SU-DHL-6 (cell line): ENCODE measurements at regions not wholly inside any gene's neighbourhood (a gene's known extent, or its start where the extent isn't known, plus 50 kb on each side); places are given as distances from the start of the nearest gene placed in this dataset.
"Not testable (repeated sequence)": the region's sequence is repeated elsewhere in the genome, so short reads cannot be mapped to it uniquely, and the experiment has no call there.

Experiments used
- CTCF ChIP-seq: fragments of 200-600 bp; sonication (generic); IDR thresholded peaks from one replicate; pipeline ENCODE4 v1.5.1; 2017; ENCODE audit warnings: antibody characterized with exemption, mild to moderate bottlenecking, low read length, moderate library complexity; ENCODE audit not compliant: insufficient read depth, poor library complexity, severe bottlenecking
- EZH2phosphoT487 ChIP-seq: fragments of 200-600 bp; sonication (generic), shearing (Covaris generic); conservative IDR thresholded peaks from 2 replicates; pipeline ENCODE4 v1.6.1; 2018; ENCODE audit warnings: mild to moderate bottlenecking, antibody characterized with exemption, low read length, moderate library complexity, mixed read lengths

DNA sequence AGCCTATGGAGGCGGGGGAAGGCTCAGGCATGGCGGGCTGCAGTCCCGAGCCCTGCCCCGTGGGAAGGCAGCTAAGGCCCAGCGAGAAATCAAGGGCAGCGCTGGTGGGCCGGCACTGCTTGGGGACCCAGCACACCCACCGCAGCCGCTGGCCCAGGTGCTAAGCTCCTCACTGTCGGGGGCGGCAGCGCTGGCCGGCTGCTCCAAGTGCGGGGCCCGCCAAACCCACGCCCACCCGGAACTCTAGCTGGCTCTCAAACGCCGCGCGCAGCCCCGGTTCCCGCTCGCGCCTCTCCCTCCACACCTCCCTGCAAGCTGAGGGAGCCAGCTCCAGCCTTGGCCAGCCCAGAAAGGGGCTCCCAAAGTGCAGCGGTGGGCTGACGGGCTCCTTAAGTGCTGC is 174.0 kb downstream of the LY86 start:
- not testable (repeated sequence) for TF ChIP-seq CTCF, EZH2phosphoT487
